ENCODE measurements at regions not wholly inside any gene's neighbourhood (a gene's known extent, or its start where the extent isn't known, plus 50 kb on each side); places are given as distances from the start of the nearest gene placed in this dataset.

GRCh38 chr12:94078736-94079509 is 69.5 kb upstream of the PLXNC1 start:
- no peak for TF ChIP-seq CTCF (IDR thresholded peaks at IDR 0.05; ENCODE audit: poor library complexity)
- no peak for TF ChIP-seq EZH2phosphoT487 (IDR thresholded peaks at IDR 0.05; ENCODE audit: low read depth, severe bottlenecking, unreplicated experiment)

Data from hepatocyte (in vitro differentiated cells).